NCI-H2227 (cell line): ENCODE measurements at regions not wholly inside any gene's neighbourhood (a gene's known extent, or its start where the extent isn't known, plus 50 kb on each side); places are given as distances from the start of the nearest gene placed in this dataset.
"Not testable (repeated sequence)": the region's sequence is repeated elsewhere in the genome, so short reads cannot be mapped to it uniquely, and the experiment has no call there.

Source experiments
- DNase-seq: peaks from one replicate; lab custom pipeline; 2025; ENCODE audit not compliant: unreplicated experiment; lab: John Stamatoyannopoulos, UW

DNA sequence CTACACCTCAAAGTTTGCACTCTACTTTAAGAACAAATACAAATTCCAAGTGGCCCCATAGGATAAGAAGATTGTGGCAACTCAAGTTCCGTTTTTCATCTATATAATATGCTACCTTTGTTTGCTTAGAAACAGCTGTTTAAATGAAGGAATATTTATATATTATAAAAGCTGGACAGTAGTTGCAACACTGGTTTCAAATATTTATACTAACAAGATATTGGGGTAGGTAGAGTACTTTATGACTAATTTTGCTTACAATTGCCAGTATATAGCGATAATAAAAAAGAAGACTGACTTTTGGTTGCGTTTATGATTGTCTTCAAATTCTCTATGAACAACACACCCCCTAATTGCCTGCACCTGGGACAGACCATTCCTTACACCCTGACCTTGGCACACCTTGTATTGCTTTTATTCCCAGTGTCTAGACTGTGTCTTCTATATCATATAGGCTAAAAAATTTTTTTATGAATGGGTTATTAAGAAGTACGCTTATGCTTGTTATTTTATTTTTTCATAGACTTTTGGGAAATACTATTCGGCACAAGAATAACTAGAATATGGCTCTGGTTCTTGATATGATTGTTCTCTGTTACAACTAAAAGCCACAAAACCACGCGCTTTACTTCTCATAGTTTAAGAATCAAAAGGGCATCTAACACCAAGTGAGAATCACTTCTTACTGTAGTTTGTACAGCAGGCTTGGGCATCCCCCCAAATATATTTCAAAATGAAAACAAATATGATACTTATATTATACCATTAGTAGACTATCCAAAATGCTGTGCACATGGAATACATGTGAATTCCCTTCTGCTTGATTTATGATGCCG, 455.4 kb upstream of the DCN start:
- DNase-seq, result no peak

GRCh38 chr12:91636721-91637120, 454.1 kb upstream of the DCN start:
- DNase-seq, result no peak

GRCh38 chr12:91634386-91634713, 451.7 kb upstream of the DCN start:
- not testable (repeated sequence) for DNase-seq

GRCh38 chr12:91633734-91634357, 451.2 kb upstream of the DCN start:
- no peak for DNase-seq

DNA sequence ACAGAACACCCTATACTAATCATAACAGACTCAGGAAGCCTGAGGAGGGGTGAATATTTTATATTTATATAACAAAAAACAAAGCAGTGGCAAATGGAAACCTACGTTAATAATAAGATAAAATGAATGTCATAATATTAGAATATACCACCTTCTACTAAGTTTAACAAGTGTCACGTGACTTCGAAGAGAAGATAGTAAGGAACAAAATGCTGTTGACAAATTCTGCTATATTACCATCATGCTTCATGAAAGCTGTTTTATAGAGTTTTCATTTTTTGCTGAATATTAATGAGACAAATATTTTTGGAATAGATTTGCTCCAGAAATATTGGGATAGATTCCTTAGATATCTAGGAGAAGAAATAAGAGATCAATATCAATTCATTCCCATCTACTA, 450.6 kb upstream of the DCN start:
- no peak for DNase-seq

DNA sequence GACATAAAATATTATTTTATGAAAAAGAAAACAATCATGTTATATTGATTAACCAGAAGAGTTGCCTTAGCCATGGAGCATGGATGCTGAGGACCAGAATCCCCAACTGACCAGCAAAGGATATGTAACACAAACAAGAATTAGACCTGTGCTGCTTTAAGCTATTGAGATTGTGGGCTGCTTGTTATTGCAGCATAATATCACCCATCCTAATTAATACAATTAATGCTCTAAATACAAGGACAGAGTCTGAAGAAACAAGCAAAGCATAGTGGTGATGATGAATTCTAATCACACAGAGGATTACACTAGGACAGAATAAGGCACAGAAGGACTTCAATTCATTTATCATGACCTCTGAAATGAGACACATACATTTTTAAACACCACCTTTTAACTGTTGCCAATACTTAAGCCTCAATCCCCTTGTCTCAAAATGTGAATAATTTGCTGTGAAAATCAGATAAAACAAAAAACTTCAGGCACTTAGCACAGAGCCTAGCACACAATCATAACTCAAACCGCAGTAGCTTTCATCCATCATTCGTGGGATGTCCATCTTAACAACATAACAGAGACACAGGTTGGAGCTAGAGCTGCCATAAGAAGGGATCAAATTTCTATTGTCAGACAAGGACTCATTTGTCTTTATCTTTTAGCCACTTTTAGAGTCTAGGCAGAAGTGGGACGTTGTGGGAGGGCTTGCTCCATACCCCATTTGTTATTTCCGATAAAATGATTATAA, 449.6 kb upstream of the DCN start:
- no peak for DNase-seq

GRCh38 chr12:91630596-91631293, 448.1 kb upstream of the DCN start:
- DNase-seq, result peak; percentile 57

GRCh38 chr12:91630083-91630482, 447.5 kb upstream of the DCN start:
- peak; percentile 79 for DNase-seq

DNA sequence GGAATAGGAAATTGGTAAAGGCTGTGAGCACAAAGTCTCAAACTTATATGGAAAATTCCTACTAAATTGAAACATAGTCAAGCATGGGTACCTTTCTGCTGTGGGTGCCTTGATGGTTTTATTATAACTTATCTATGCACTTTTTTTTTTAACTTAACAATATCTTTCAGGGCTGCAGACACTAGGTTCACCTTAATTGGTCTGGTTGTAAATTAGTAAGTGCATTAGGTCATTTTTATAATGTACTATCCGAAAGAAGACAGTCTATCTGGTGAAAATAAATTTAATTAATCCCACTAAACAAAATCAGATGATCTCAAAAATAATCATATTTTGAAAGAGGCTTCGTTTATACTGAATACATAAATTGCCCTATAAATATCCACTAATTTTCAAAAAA, 446.8 kb upstream of the DCN start:
- no peak for DNase-seq

DNA sequence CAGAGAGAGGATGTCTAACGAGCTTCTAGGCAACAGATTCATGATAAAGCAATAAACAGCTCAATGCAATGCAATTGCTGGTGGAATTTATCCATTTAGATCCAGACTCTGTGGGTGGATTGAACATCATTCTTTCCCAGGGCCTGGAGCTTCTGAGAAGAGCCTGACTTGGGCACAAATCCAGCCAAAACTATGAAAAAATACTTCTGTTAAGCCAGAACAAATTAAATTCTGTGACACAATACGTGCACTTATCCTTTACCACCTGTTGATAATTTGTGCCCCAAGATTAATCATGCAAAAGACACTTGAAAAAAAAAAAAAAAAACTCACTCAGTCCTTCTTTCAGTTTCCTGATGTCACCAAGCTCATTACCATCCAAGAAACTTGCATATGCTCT, 446.0 kb upstream of the DCN start:
- no peak for DNase-seq

- no peak for DNase-seq
These were observed 444.6 kb upstream of the DCN start for GRCh38 chr12:91627225-91627624.

DNA sequence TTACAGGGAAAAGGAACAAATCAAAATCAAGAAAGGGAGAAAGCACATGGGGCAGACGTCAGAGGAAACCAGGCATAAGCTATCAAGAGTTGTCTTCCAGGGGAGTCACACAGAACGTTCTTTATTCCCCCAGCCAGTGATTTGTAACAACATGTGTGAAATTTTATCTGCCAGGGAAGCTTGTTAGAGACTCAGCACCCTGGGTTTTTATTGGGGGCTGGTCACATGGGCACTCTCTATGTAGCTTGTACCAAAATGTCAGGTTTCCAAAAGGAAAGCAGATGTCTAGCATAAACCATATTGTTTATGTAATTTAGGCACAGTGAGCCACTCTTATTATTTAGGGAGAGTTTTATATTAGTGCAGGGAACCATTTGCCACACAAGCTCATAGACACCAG, 440.4 kb upstream of the DCN start:
- no peak for DNase-seq

GRCh38 chr12:91622037-91622436, 439.4 kb upstream of the DCN start:
- DNase-seq, result no peak

DNA sequence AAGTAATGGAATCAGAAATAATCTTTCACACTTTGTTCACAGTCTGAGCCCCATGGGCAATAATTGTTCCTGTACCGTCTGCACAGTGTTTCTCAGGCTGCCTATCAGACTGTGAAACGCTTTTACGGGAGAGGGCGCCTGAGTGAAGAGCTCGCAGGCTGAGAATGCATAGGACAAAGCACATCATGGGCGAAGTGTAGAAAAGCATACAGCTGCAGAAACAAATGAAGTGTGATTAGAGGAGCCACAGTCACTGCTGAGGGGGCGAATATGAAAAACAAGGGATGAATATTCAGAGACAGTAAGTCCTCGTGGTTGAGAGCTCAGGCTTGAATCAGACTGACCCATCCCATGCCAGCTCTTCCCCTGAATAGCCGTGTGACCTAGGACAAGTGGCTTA, 438.4 kb upstream of the DCN start:
- DNase-seq, result peak; percentile 73

DNA sequence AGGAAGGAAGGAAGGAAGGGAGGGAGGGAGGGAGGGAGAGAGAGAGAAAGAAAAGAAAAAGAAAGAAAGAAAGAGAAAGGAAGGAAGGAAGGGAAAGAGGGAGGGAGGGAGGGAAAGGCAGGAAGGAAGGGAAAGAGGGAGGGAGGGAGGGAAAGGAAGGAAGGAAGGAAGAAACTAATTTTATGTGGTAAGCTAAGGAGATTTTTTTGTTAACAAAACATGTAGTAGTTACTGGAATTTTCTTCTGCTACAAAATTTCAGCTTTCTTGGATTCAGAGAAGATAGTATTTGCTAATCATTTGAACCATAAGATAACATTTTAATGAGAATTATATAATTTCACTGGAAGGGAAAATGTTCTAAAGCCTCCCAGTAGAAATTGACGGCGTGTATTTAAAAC, 437.8 kb upstream of the DCN start:
- no peak for DNase-seq

- DNase-seq, result no peak
These were observed 435.7 kb upstream of the DCN start for GRCh38 chr12:91618281-91618680.

DNA sequence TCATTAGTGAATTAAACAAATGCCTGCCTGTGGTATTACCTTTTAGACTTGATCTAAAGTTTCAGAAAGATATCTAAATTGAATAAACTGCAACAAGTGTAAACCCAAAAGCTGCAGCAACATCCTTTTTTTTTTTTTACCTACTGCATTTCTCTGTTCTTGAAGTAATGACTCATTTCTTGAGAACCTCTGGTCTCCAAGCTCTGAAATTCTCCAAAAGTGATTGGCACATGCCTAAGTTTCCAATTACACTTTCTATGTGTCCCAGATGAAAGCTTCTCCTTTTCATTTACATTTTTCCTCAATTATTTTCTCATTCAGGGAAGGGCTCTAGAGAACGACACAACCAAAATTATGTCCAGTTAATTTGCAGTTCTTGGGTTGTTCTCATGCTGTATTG, 435.2 kb upstream of the DCN start:
- DNase-seq, result no peak

- no peak for DNase-seq
These were observed 433.8 kb upstream of the DCN start for GRCh38 chr12:91616416-91616815.

GRCh38 chr12:91613223-91613779, 430.7 kb upstream of the DCN start:
- DNase-seq, result no peak

DNA sequence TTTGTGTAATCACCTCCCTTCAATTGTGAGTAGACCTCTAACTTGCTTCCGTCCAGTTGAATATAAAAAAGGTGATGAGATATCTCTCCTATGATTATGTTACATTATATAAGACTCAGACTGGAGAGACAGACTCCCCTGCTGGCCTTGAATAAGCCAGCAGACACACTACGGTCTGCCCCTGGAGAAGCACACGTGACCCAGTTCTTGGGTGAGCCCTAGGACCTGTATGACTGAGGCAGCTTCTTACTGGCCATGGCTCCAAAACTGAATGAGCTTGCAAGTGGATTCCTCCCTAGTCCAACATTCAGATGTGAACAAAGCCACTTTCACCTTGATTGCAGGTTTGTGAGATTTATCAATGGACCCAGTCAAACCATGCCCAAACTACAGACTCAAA, 427.9 kb upstream of the DCN start:
- DNase-seq, result no peak

DNA sequence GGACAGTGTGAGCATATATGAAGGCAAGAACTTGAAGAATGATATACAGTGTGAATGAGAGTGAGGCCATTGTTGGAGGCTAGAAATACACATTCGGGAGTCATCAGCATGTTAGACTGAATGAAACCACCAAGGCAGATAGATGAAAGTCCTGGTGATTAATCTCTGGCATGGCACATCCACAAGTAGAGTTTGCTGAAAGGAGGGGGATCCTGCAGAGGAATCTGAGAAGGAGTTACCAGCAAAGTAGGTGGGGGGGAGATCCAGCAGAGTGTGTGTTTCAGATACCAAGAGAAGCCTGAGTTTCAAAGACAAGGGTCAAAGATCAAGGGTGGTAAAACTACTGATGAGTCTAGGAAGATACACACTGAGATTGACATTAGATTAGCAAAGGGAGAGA, 426.7 kb upstream of the DCN start:
- DNase-seq, result peak; percentile 18
